ENCODE measurements at regions not wholly inside any gene's neighbourhood (a gene's known extent, or its start where the extent isn't known, plus 50 kb on each side); places are given as distances from the start of the nearest gene placed in this dataset.

DNA sequence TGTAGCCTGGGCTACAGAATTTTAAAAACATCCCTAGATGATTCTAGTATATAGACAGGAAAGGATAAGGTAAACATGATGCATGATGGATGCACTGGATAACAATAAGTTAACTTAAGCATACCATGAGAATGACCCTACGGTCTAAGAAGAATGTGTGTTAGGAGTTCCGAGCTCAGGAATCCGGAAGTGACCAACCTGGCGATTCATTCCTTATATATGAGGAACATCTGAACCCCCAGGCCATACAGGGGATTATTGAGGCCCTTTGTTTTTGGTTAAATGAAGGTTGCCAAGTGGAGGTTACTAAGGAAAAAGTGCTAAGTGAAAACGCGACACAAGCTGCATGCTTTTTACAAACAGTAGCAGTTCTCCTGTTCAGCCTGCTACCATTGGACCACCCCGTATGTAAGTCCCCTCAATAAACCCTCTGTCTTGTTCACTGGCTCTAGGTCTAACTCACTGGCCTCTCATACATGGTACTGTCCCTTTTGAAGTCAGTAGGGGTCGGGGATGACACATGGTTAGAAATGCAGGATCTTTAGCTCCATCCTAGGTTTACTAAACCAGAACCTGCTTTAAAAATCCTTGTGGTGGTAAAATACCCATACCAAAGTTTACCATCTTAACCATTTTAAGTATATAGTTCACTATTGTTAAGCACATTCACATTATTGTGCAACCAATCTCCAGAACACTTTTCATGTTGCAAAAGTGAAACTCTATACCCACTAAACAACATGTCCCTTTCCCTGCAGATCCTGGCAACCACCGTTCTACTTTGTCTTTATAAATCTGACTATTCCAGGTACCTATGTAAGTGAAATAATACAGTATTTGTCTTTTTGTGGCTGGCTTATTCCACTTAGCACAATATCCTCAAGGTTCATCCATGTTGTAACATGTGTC lies 111.0 kb upstream of the MAP4K3 start:
- H3K27me3 ChIP-seq (ENCODE audit: control insufficient read depth, insufficient read depth, low read length) = no peaks in the 10 kb centered on the region
- no peak overlapping the region for H3K4me3 ChIP-seq (ENCODE audit: low read length)
- no peaks in the 10 kb centered on the region for H3K9me3 ChIP-seq (ENCODE audit: control insufficient read depth, low read depth, low read length)
- H3K27ac ChIP-seq (ENCODE audit: low read length) = no peak overlapping the region
- 100% methylated on average over 3 of the region's 9 CpGs for WGBS (ENCODE audit: insufficient coverage, low lambda C conversion rate)
- no peak for DNase-seq
- no peaks in the 10 kb centered on the region for H3K36me3 ChIP-seq (ENCODE audit: control insufficient read depth, insufficient read depth, low read length)
- H3K4me1 ChIP-seq (ENCODE audit: control insufficient read depth, insufficient read depth, low read length) = peaks cover 12% of the 10 kb centered on the region

DNA sequence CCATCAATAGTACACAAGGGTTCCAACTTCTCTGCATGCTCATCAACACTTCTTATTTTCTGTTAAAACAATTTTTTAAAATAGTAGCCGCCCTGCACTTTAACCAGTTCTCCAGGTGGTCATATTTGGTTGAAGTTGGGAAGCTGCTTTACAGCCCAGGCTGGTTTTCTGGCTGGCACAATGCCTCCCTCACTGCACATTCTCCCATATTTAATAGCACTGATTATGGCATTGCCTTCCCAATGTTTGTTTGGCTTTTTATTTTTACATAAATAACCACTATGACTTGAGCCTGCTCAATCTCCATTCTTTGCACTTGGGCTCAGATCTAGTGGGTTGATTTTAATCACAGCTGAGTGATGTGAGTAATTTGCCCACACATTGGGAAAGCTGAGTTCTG lies 111.9 kb upstream of the MAP4K3 start:
- Histone ChIP-seq H3K4me3 (ENCODE audit: low read length) (no peak overlapping the region), H3K9me3 (ENCODE audit: control insufficient read depth, low read depth, low read length) (no peaks in the 10 kb centered on the region), H3K4me1 (ENCODE audit: control insufficient read depth, insufficient read depth, low read length) (peaks cover 12% of the 10 kb centered on the region), H3K27ac (ENCODE audit: low read length) (no peak overlapping the region), H3K27me3 (ENCODE audit: control insufficient read depth, insufficient read depth, low read length) (no peaks in the 10 kb centered on the region), H3K36me3 (ENCODE audit: control insufficient read depth, insufficient read depth, low read length) (no peaks in the 10 kb centered on the region)
- no peak for DNase-seq
- WGBS (ENCODE audit: insufficient coverage, low lambda C conversion rate) = 86% methylated on average over 1 of the region's 1 CpG

DNA sequence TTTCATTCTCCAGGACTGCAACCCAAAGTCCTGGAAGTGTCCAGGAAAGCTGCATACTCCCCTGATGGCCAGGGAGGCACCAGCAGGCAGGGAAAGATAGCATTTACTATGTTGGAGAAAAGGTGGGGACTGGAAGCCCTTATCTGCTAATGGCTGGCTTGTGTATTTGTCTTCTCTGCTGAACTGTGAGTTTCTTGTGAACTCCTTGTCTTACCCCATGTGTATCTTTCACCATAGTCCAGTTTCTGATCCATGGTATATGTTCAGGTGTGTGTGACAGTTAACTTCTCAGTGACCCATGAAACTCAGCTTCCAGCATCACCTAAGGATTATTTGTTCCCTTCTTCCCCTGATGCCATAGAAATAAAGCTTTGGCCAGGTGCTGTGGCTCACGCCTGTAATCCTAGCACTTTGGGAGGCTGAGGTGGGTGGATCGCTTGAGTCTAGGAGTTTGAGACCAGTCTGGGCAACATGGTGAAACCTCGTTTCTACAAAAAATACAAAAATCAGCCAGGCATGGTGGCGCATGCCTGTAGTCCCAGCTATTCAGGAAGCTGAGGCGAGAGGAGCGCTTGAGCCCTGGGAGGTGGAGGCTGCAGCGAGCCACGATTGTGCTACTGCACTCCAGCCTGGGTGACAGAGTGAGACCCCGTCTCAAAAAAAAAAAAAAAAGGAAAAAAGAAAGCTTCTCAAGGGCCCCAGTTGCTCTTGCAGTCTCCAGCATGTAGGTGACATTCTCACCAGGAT lies 112.8 kb upstream of the MAP4K3 start:
- H3K27ac ChIP-seq (ENCODE audit: low read length) = no peak overlapping the region
- peak; percentile 7 to 61 for DNase-seq
- no peak overlapping the region for H3K4me3 ChIP-seq (ENCODE audit: low read length)

DNA sequence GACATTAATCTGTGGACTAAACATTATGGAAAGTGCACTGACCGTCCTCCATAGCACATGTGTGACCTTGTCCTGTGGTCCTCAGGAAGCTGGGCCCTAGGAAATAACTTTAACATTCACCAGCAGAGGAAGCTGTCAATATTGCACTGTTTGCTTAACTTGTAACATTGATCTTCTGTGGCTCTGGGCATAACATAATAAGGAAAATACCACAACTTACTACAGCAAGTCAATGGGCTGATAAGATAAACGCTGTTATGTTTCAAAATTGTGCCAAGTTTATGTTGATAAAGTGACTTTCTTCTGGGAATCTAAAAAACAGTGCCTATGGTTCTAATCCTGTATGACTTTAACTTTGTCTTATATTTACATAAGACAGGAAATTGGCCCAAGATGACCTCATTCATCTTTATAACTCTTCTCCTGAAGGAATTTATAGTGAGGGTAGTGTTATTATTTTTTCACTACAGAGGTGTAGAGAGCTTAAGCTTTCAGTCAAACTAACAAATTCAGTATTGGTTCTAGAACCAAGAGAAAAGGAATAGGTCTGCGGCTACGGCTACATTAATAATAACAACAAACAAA lies 113.7 kb upstream of the MAP4K3 start:
- Histone ChIP-seq H3K27ac (ENCODE audit: low read length) (no peak overlapping the region), H3K27me3 (ENCODE audit: control insufficient read depth, insufficient read depth, low read length) (no peaks in the 10 kb centered on the region), H3K4me3 (ENCODE audit: low read length) (no peak overlapping the region), H3K9me3 (ENCODE audit: control insufficient read depth, low read depth, low read length) (no peaks in the 10 kb centered on the region), H3K4me1 (ENCODE audit: control insufficient read depth, insufficient read depth, low read length) (peaks cover 12% of the 10 kb centered on the region), H3K36me3 (ENCODE audit: control insufficient read depth, insufficient read depth, low read length) (no peaks in the 10 kb centered on the region)
- WGBS (ENCODE audit: insufficient coverage, low lambda C conversion rate) = 86% methylated on average over 2 of the region's 4 CpGs
- DNase-seq = peak; percentile 5 to 57

More for the DNA sequence above, 112.8 kb upstream of the MAP4K3 start:
- Histone ChIP-seq H3K36me3 (ENCODE audit: control insufficient read depth, insufficient read depth, low read length) (no peaks in the 10 kb centered on the region), H3K9me3 (ENCODE audit: control insufficient read depth, low read depth, low read length) (no peaks in the 10 kb centered on the region), H3K27me3 (ENCODE audit: control insufficient read depth, insufficient read depth, low read length) (no peaks in the 10 kb centered on the region), H3K4me1 (ENCODE audit: control insufficient read depth, insufficient read depth, low read length) (peaks cover 12% of the 10 kb centered on the region)
- no CpG with 5 or more reads among the region's 9 CpGs for WGBS (ENCODE audit: insufficient coverage, low lambda C conversion rate)

DNA sequence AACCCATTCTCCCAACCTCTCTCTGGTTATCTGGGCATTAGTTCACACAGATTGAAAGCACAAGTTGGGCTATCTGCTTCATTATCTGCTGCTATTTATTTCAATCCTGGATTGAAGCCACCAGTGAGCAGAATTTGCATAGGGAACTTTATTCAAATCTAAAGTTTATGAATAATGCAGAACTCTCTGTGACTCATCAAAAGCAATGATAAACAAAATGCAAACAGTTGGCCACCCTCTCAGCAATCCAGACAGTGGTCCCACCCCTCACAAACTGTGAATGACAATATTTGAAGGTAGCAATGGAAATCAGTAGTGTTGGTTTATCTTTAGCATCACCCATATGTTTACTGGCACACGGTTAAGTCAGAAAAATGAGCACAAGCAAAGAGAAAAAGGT lies 106.8 kb upstream of the TMEM178A start:
- Histone ChIP-seq H3K27ac (ENCODE audit: low read length) (no peak overlapping the region), H3K4me1 (ENCODE audit: control insufficient read depth, insufficient read depth, low read length) (no peaks in the 10 kb centered on the region), H3K27me3 (ENCODE audit: control insufficient read depth, insufficient read depth, low read length) (no peaks in the 10 kb centered on the region), H3K36me3 (ENCODE audit: control insufficient read depth, insufficient read depth, low read length) (no peaks in the 10 kb centered on the region), H3K9me3 (ENCODE audit: control insufficient read depth, low read depth, low read length) (peaks cover 20% of the 10 kb centered on the region), H3K4me3 (ENCODE audit: low read length) (no peak overlapping the region)
- DNase-seq = no peak
- WGBS (ENCODE audit: insufficient coverage, low lambda C conversion rate) = 100% methylated on average over 1 of the region's 1 CpG

DNA sequence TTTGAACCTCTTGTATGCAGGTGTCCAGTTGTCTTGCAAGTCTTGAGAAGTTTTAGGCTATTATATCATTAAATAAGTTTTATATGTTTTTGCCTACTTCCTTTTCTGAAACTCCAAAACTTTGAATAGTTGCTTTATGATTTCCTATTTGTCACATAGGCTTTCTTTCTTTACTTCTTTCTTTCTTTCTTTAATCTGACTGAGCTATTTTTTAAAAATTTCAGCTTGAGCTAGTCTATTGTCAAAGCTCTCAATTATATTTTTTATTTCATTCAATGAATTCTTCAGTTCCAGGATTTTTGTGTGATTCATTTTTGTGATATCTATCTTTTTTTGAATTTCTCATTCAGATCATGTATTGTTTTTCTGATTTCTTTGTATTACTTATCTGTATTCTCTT lies 102.1 kb upstream of the TMEM178A start:
- Histone ChIP-seq H3K27ac (ENCODE audit: low read length) (no peak overlapping the region), H3K36me3 (ENCODE audit: control insufficient read depth, insufficient read depth, low read length) (no peaks in the 10 kb centered on the region), H3K9me3 (ENCODE audit: control insufficient read depth, low read depth, low read length) (peaks cover 30% of the 10 kb centered on the region), H3K4me1 (ENCODE audit: control insufficient read depth, insufficient read depth, low read length) (no peaks in the 10 kb centered on the region), H3K27me3 (ENCODE audit: control insufficient read depth, insufficient read depth, low read length) (no peaks in the 10 kb centered on the region), H3K4me3 (ENCODE audit: low read length) (no peak overlapping the region)
- DNase-seq = no peak

DNA sequence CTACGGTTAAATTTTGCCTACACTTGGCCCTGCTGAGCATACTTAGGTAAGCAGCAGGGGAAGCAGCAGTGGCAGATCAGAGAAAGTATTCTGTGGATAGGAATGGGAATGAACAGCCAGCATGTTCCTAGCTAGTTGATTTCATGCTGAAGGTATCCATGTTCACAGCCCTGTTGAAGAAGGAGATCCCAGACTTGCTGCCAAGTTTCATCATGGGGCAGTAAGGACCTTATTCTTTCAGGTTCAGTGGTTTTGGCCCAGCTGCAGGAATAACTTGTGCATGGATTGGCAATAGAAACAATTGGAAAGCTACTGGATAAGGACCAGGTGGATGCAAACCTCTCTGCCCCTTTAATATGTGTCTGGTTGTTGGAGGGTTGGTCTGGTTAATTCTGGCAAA lies 98.2 kb upstream of the TMEM178A start:
- H3K4me3 ChIP-seq (ENCODE audit: low read length) = no peak overlapping the region
- no peak overlapping the region for H3K27ac ChIP-seq (ENCODE audit: low read length)
- H3K9me3 ChIP-seq (ENCODE audit: control insufficient read depth, low read depth, low read length) = peaks cover 22% of the 10 kb centered on the region
- H3K4me1 ChIP-seq (ENCODE audit: control insufficient read depth, insufficient read depth, low read length) = no peaks in the 10 kb centered on the region
- no peaks in the 10 kb centered on the region for H3K36me3 ChIP-seq (ENCODE audit: control insufficient read depth, insufficient read depth, low read length)
- no peak for DNase-seq
- H3K27me3 ChIP-seq (ENCODE audit: control insufficient read depth, insufficient read depth, low read length) = no peaks in the 10 kb centered on the region
- WGBS (ENCODE audit: insufficient coverage, low lambda C conversion rate) = no CpG with 5 or more reads among the region's 1 CpG

DNA sequence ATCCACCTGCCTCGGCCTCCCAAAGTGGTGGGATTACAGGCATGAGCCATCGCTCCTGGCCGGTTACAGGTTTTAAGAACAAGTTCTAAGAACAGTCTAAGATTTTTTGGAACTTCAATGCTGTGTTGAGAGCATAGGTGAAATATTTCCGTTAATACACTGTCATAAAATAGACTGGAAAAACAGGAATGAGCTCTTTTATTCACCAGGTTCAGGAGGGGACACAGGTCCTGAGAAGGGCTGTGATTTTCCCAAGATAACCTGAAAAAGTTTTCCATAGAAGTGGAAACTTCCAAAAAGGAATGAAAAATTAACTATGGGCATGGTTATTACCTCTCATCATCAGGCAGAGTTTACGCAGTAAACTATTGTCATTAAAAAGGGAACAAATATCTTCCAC lies 97.6 kb upstream of the TMEM178A start:
- 75% methylated on average over 2 of the region's 5 CpGs for WGBS (ENCODE audit: insufficient coverage, low lambda C conversion rate)
- Histone ChIP-seq H3K27ac (ENCODE audit: low read length) (peak overlapping the region; percentile 22), H3K36me3 (ENCODE audit: control insufficient read depth, insufficient read depth, low read length) (no peaks in the 10 kb centered on the region), H3K27me3 (ENCODE audit: control insufficient read depth, insufficient read depth, low read length) (no peaks in the 10 kb centered on the region), H3K4me3 (ENCODE audit: low read length) (no peak overlapping the region), H3K9me3 (ENCODE audit: control insufficient read depth, low read depth, low read length) (peaks cover 17% of the 10 kb centered on the region), H3K4me1 (ENCODE audit: control insufficient read depth, insufficient read depth, low read length) (no peaks in the 10 kb centered on the region)
- DNase-seq = no peak

DNA sequence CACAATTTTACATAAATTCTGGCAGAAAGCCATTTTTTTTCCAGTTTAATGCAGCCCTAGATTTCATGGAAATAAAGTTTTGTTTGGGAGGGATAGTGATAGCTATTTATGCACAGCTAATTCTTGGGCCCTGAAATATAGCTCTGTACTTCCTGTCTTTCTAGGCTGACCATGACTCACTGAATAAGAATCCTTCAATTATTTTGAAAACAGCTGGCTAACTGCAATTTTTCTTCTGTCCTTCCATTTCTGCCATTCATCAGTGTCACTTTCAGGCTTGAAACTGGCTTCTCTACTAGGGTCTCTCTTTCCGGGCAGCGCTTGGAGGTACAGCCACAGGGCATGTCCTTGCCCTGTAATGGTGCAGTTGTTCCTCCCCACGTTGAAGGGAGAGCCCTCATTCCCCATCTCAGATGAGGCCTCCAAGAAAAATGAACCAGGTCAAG lies 97.1 kb upstream of the TMEM178A start:
- Histone ChIP-seq H3K4me3 (ENCODE audit: low read length) (no peak overlapping the region), H3K9me3 (ENCODE audit: control insufficient read depth, low read depth, low read length) (peaks cover 12% of the 10 kb centered on the region), H3K4me1 (ENCODE audit: control insufficient read depth, insufficient read depth, low read length) (no peaks in the 10 kb centered on the region), H3K27me3 (ENCODE audit: control insufficient read depth, insufficient read depth, low read length) (no peaks in the 10 kb centered on the region), H3K36me3 (ENCODE audit: control insufficient read depth, insufficient read depth, low read length) (no peaks in the 10 kb centered on the region), H3K27ac (ENCODE audit: low read length) (no peak overlapping the region)
- peak in 1 of 2 donors; percentile 18 for DNase-seq
- no CpG with 5 or more reads among the region's 3 CpGs for WGBS (ENCODE audit: insufficient coverage, low lambda C conversion rate)

DNA sequence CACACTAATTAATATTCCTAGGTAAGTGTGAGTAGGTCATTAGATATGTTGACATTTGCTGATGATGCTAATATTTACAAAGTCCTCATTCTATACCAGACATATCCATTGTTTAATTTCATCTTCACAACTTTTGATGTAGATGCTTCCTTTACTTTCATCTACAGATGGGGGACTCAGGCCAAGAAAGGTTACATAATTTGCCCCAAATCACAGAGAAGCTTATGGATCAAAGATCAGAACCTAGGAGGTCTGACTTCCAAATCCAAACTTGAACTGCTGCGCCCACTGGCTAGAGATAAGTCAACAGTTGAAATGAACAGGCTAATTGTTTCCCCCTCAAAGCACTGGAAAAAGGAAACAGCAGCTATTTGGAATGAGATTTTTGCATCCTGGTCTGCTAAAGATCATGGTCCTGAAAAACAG lies 95.6 kb upstream of the TMEM178A start:
- DNase-seq = no peak
- Histone ChIP-seq H3K27me3 (ENCODE audit: control insufficient read depth, insufficient read depth, low read length) (no peaks in the 10 kb centered on the region), H3K9me3 (ENCODE audit: control insufficient read depth, low read depth, low read length) (no peaks in the 10 kb centered on the region), H3K36me3 (ENCODE audit: control insufficient read depth, insufficient read depth, low read length) (no peaks in the 10 kb centered on the region), H3K27ac (ENCODE audit: low read length) (no peak overlapping the region), H3K4me3 (ENCODE audit: low read length) (no peak overlapping the region), H3K4me1 (ENCODE audit: control insufficient read depth, insufficient read depth, low read length) (no peaks in the 10 kb centered on the region)
- WGBS (ENCODE audit: insufficient coverage, low lambda C conversion rate) = 83% methylated on average over 1 of the region's 1 CpG
